DND-41 (cell line): ENCODE measurements at regions not wholly inside any gene's neighbourhood (a gene's known extent, or its start where the extent isn't known, plus 50 kb on each side); places are given as distances from the start of the nearest gene placed in this dataset.

Source experiments
- ATAC-seq: fragments of 200-7000 bp; cut with Tn5 transposase; 3 replicates; pipeline ENCODE4 v1.9.1; 2021; ENCODE audit warnings: low read depth; ENCODE audit not compliant: insufficient read depth
- DNase-seq: peaks from one replicate; pipeline ENCODE4 v3.0.0-alpha.2; 2020
- H2AFZ ChIP-seq: 2 replicates; pipeline ENCODE4 v1.6.0; 2012; ENCODE audit warnings: low read depth, low read length
- H3K27ac ChIP-seq: 2 replicates; pipeline ENCODE4 v1.5.1; 2012; ENCODE audit warnings: low read length, inconsistent platforms
- H3K27me3 ChIP-seq: fragments of 200-600 bp; sonication (generic); 2 replicates; pipeline ENCODE4 v1.6.0; 2012; ENCODE audit warnings: low read length, mild to moderate bottlenecking, inconsistent platforms; ENCODE audit not compliant: insufficient read depth, poor library complexity
- H3K36me3 ChIP-seq: 2 replicates; pipeline ENCODE4 v1.5.1; 2012; ENCODE audit warnings: low read length, inconsistent platforms; ENCODE audit not compliant: insufficient read depth
- H3K4me1 ChIP-seq: 2 replicates; pipeline ENCODE4 v1.5.1; 2012; ENCODE audit warnings: mild to moderate bottlenecking, low read length; ENCODE audit not compliant: insufficient read depth
- H3K4me2 ChIP-seq: 2 replicates; pipeline ENCODE4 v1.6.0; 2012; ENCODE audit warnings: mild to moderate bottlenecking, moderate library complexity, low read length, inconsistent platforms; ENCODE audit not compliant: insufficient read depth
- H3K4me3 ChIP-seq, 2 experiments: fragments of 200-600 bp in 1 of 2; shearing (Covaris generic) in 1 of 2; 2 replicates each; pipeline ENCODE4 v1.5.1; 2012 to 2016; ENCODE audit warnings: inconsistent platforms in 2 of 2, low read length in 2 of 2, mild to moderate bottlenecking in 2 of 2, low read depth in 1 of 2, moderate library complexity in 1 of 2
- H3K79me2 ChIP-seq: 2 replicates; pipeline ENCODE4 v1.6.0; 2012; ENCODE audit warnings: low read length, inconsistent platforms; ENCODE audit not compliant: insufficient read depth
- H3K9ac ChIP-seq: 2 replicates; pipeline ENCODE4 v1.6.0; 2012; ENCODE audit warnings: low read depth, mild to moderate bottlenecking, inconsistent platforms, low read length, moderate library complexity
- H3K9me3 ChIP-seq: 2 replicates; pipeline ENCODE4 v1.5.1; 2012; ENCODE audit warnings: low read length, moderate library complexity, mild to moderate bottlenecking, inconsistent platforms; ENCODE audit not compliant: insufficient read depth, severe bottlenecking
- H4K20me1 ChIP-seq: 2 replicates; pipeline ENCODE4 v1.6.0; 2012; ENCODE audit warnings: low read length; ENCODE audit not compliant: insufficient read depth
- CTCF ChIP-seq: IDR thresholded peaks from 2 replicates; pipeline ENCODE4 v1.5.1; 2012; ENCODE audit warnings: borderline replicate concordance, low read length, moderate library complexity, mild to moderate bottlenecking; ENCODE audit not compliant: poor library complexity, severe bottlenecking; ENCODE audit errors: extremely low read depth
- EZH2 ChIP-seq: IDR thresholded peaks from 3 replicates; pipeline ENCODE4 v1.6.1; 2012; ENCODE audit warnings: borderline replicate concordance, low read depth, mild to moderate bottlenecking, moderate library complexity, low read length, inconsistent platforms; ENCODE audit not compliant: severe bottlenecking

GRCh38 chr15:26461847-26462608 is 310.8 kb downstream of the GABRB3 start:
- Histone ChIP-seq H3K36me3 (no peaks in the 10 kb centered on the region), H2AFZ (no peak overlapping the region), H3K27ac (no peak overlapping the region), H3K4me2 (no peak overlapping the region), H3K9ac (no peak overlapping the region), H4K20me1 (no peaks in the 10 kb centered on the region), H3K4me3 (no peak overlapping the region), H3K4me1 (no peaks in the 10 kb centered on the region), H3K27me3 (no peaks in the 10 kb centered on the region), H3K79me2 (no peaks in the 10 kb centered on the region), H3K9me3 (peaks cover 3% of the 10 kb centered on the region)
- ATAC-seq, result no peak
- TF ChIP-seq EZH2 (no peak), CTCF (no peak)
- DNase-seq, result no peak

- ATAC-seq (no peak), DNase-seq (no peak)
- Histone ChIP-seq H3K27me3 (no peaks in the 10 kb centered on the region), H3K9me3 (peaks cover 3% of the 10 kb centered on the region), H3K79me2 (no peaks in the 10 kb centered on the region), H3K4me1 (no peaks in the 10 kb centered on the region), H2AFZ (no peak overlapping the region), H3K4me3 (no peak overlapping the region), H3K4me2 (no peak overlapping the region), H3K9ac (no peak overlapping the region), H3K36me3 (no peaks in the 10 kb centered on the region), H3K27ac (no peak overlapping the region), H4K20me1 (no peaks in the 10 kb centered on the region)
- TF ChIP-seq EZH2 (no peak), CTCF (no peak)
Observed at GRCh38 chr15:26460165-26460564, 312.7 kb downstream of the GABRB3 start.

GRCh38 chr15:26455828-26456227 is 317.0 kb downstream of the GABRB3 start:
- H3K9me3 ChIP-seq, result no peaks in the 10 kb centered on the region

More at GRCh38 chr15:26455828-26456227, 317.0 kb downstream of the GABRB3 start:
- Histone ChIP-seq H3K4me3 (no peak overlapping the region), H2AFZ (no peak overlapping the region), H3K36me3 (no peaks in the 10 kb centered on the region), H3K27ac (no peak overlapping the region), H4K20me1 (no peaks in the 10 kb centered on the region), H3K4me2 (no peak overlapping the region), H3K9ac (no peak overlapping the region), H3K27me3 (no peaks in the 10 kb centered on the region), H3K4me1 (no peaks in the 10 kb centered on the region), H3K79me2 (no peaks in the 10 kb centered on the region)
- ATAC-seq (no peak), DNase-seq (no peak)
- no peak for TF ChIP-seq CTCF
- no peak for TF ChIP-seq EZH2
